ENCODE measurements at regions not wholly inside any gene's neighbourhood (a gene's known extent, or its start where the extent isn't known, plus 50 kb on each side); places are given as distances from the start of the nearest gene placed in this dataset.

GRCh38 chr6:66396549-66396948 lies 689.5 kb upstream of the EYS start:
- POLR2A ChIA-PET: no interaction called here
- intact Hi-C loops (cut with DNase I, micrococcal nuclease): no loop called here
- Histone ChIP-seq H3K36me3 (ENCODE audit: insufficient read depth, low read length) (no peaks in the 10 kb centered on the region), H3K27me3 (ENCODE audit: control insufficient read depth in 1 of 2, insufficient read depth in 2 of 2, low read length in 2 of 2) (no peaks in the 10 kb centered on the region), H3K4me1 (ENCODE audit: insufficient read depth, low read length) (no peaks in the 10 kb centered on the region), H3K27ac (ENCODE audit: low read depth in 1 of 2, low read length in 2 of 2) (no peak overlapping the region), H3K4me3 (ENCODE audit: low read length) (no peak overlapping the region), H3K9me3 (ENCODE audit: control insufficient read depth in 1 of 2, insufficient read depth in 1 of 2, low read length in 2 of 2) (peaks cover 0 to 15% of the 10 kb centered on the region in 2 experiments)
- DNase-seq: peak in 1 of 14 experiments; percentile 5
- Mint-ChIP-seq H3K36me3 (ENCODE audit: low read depth) (no peaks in the 10 kb centered on the region), H3K4me1 (ENCODE audit: low read depth) (no peaks in the 10 kb centered on the region), H3K27me3 (no peaks in the 10 kb centered on the region), H3K4me3 (no peak overlapping the region), H3K9me3 (peaks cover 11% of the 10 kb centered on the region), H3K27ac (no peak overlapping the region)
- ATAC-seq (ENCODE audit: poor library complexity): no peak
- TF ChIP-seq CTCF (IDR thresholded peaks at IDR 0.05): no peak
- CTCF ChIA-PET: no interaction called here

- H3K27me3 ChIP-seq (ENCODE audit: control insufficient read depth in 1 of 2, insufficient read depth in 2 of 2, low read length in 2 of 2): no peaks in the 10 kb centered on the region
- TF ChIP-seq CTCF (IDR thresholded peaks at IDR 0.05): no peak
- intact Hi-C loops (cut with DNase I, micrococcal nuclease): no loop called here
- no peaks in the 10 kb centered on the region for H3K36me3 Mint-ChIP-seq (ENCODE audit: low read depth)
- ATAC-seq (ENCODE audit: poor library complexity): no peak
- CTCF ChIA-PET: no interaction called here
- no peaks in the 10 kb centered on the region for H3K4me1 Mint-ChIP-seq (ENCODE audit: low read depth)
- H3K4me3 ChIP-seq (ENCODE audit: low read length): no peak overlapping the region
- H3K27me3 Mint-ChIP-seq: no peaks in the 10 kb centered on the region
- no peaks in the 10 kb centered on the region for H3K4me1 ChIP-seq (ENCODE audit: insufficient read depth, low read length)
- DNase-seq: no peak
- H3K27ac ChIP-seq (ENCODE audit: low read depth in 1 of 2, low read length in 2 of 2): no peak overlapping the region
- H3K4me3 Mint-ChIP-seq: no peak overlapping the region
- POLR2A ChIA-PET: no interaction called here
- no peaks in the 10 kb centered on the region for H3K36me3 ChIP-seq (ENCODE audit: insufficient read depth, low read length)
- H3K9me3 Mint-ChIP-seq: peaks cover 11% of the 10 kb centered on the region
- no peak overlapping the region for H3K27ac Mint-ChIP-seq
- peaks cover 0 to 15% of the 10 kb centered on the region in 2 experiments for H3K9me3 ChIP-seq (ENCODE audit: control insufficient read depth in 1 of 2, insufficient read depth in 1 of 2, low read length in 2 of 2)
Observed at GRCh38 chr6:66396145-66396544, 689.1 kb upstream of the EYS start.

- H3K27ac ChIP-seq (ENCODE audit: low read depth in 1 of 2, low read length in 2 of 2): no peak overlapping the region
- no peak for TF ChIP-seq CTCF (IDR thresholded peaks at IDR 0.05)
- Mint-ChIP-seq H3K27ac (no peak overlapping the region), H3K36me3 (ENCODE audit: low read depth) (no peaks in the 10 kb centered on the region), H3K27me3 (no peaks in the 10 kb centered on the region), H3K9me3 (peaks cover 12% of the 10 kb centered on the region), H3K4me1 (ENCODE audit: low read depth) (no peaks in the 10 kb centered on the region), H3K4me3 (no peak overlapping the region)
- intact Hi-C loops (cut with DNase I, micrococcal nuclease): no loop called here
- H3K4me3 ChIP-seq (ENCODE audit: low read length): no peak overlapping the region
- CTCF ChIA-PET: no interaction called here
- H3K36me3 ChIP-seq (ENCODE audit: insufficient read depth, low read length): no peaks in the 10 kb centered on the region
- H3K4me1 ChIP-seq (ENCODE audit: insufficient read depth, low read length): no peaks in the 10 kb centered on the region
- no peaks in the 10 kb centered on the region for H3K27me3 ChIP-seq (ENCODE audit: control insufficient read depth in 1 of 2, insufficient read depth in 2 of 2, low read length in 2 of 2)
- H3K9me3 ChIP-seq (ENCODE audit: control insufficient read depth in 1 of 2, insufficient read depth in 1 of 2, low read length in 2 of 2): peaks cover 0 to 3% of the 10 kb centered on the region in 2 experiments
- no peak for DNase-seq
- POLR2A ChIA-PET: no interaction called here
- ATAC-seq (ENCODE audit: poor library complexity): no peak
Observed at GRCh38 chr6:66390393-66390792, 683.4 kb upstream of the EYS start.
